ENCODE measurements at regions not wholly inside any gene's neighbourhood (a gene's known extent, or its start where the extent isn't known, plus 50 kb on each side); places are given as distances from the start of the nearest gene placed in this dataset.

DNA sequence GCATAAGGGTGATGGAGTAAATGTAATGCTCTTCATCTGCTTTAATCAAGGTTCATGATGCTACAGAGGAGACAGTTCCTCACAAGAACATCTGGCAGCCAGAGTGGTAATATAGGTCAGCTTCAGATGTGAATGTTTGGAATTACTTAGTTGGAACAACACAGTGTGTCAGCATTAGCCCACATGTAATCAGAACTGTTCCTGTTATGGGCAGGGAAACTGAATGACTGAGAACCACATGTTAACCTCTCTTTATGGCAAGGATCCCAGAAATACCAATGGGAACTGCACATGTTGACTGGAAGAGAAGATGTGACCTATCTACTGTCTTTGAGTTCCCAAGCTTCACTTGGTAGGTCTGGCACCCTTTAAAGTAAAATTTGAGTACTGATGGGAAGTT, 390.1 kb upstream of the PDE3A start:
- no peak for TF ChIP-seq CTCF (IDR thresholded peaks at IDR 0.05)
- TF ChIP-seq EP300 (IDR thresholded peaks at IDR 0.05), result no peak
- no peak for TF ChIP-seq POLR2A (IDR thresholded peaks at IDR 0.05)

Data from suprapubic skin (tissue), 3 donors.